ENCODE measurements at regions not wholly inside any gene's neighbourhood (a gene's known extent, or its start where the extent isn't known, plus 50 kb on each side); places are given as distances from the start of the nearest gene placed in this dataset.

GRCh38 chr4:7139167-7139982 lies 53.0 kb upstream of the SORCS2 start:
- Histone ChIP-seq H3K36me3 (ENCODE audit: insufficient read depth, low read length) (no peaks in the 10 kb centered on the region), H3K27ac (ENCODE audit: low read depth, low read length) (no peak overlapping the region), H3K79me2 (ENCODE audit: insufficient read depth, low read length) (no peaks in the 10 kb centered on the region), H3K9ac (ENCODE audit: low read length) (no peak overlapping the region), H2AFZ (ENCODE audit: low read depth, low read length) (no peak overlapping the region), H4K20me1 (ENCODE audit: insufficient read depth, low read length) (no peaks in the 10 kb centered on the region), H3K4me2 (ENCODE audit: low read length) (no peak overlapping the region), H3K9me3 (ENCODE audit: insufficient read depth, low read depth, low read length) (no peaks in the 10 kb centered on the region), H3K4me3 (ENCODE audit: insufficient read depth, low read depth, low read length) (no peak overlapping the region), H3K27me3 (ENCODE audit: insufficient read depth, low read length) (peaks cover 13% of the 10 kb centered on the region), H3K4me1 (ENCODE audit: insufficient read depth, low read length) (peaks cover 20% of the 10 kb centered on the region)
- Mint-ChIP-seq H3K27ac (ENCODE audit: unreplicated experiment) (no peak overlapping the region), H3K27me3 (ENCODE audit: low read depth, unreplicated experiment) (peaks cover 21% of the 10 kb centered on the region), H3K4me1 (ENCODE audit: low read depth, unreplicated experiment) (peaks cover 21% of the 10 kb centered on the region), H3K9me3 (ENCODE audit: unreplicated experiment) (no peaks in the 10 kb centered on the region), H3K4me3 (ENCODE audit: unreplicated experiment) (no peak overlapping the region), H3K36me3 (ENCODE audit: low read depth, unreplicated experiment) (no peaks in the 10 kb centered on the region)
- TF ChIP-seq CTCF (IDR thresholded peaks at IDR 0.05; ENCODE audit: insufficient read depth, low read depth, low read length), result no peak
- no peak for TF ChIP-seq EZH2 (IDR thresholded peaks at IDR 0.05; ENCODE audit: insufficient read depth, low read length)
- no peak for DNase-seq (ENCODE audit: low read depth)
- FAIRE-seq, result no peak

GRCh38 chr4:7138223-7139166 lies 53.8 kb upstream of the SORCS2 start:
- no peak for FAIRE-seq
- TF ChIP-seq CTCF (IDR thresholded peaks at IDR 0.05; ENCODE audit: insufficient read depth, low read depth, low read length), result no peak
- TF ChIP-seq EZH2 (IDR thresholded peaks at IDR 0.05; ENCODE audit: insufficient read depth, low read length), result no peak

More at GRCh38 chr4:7138223-7139166, 53.8 kb upstream of the SORCS2 start:
- no peak overlapping the region for H3K27ac Mint-ChIP-seq (ENCODE audit: unreplicated experiment)
- H3K4me3 ChIP-seq (ENCODE audit: insufficient read depth, low read depth, low read length), result no peak overlapping the region
- peaks cover 2% of the 10 kb centered on the region for H3K9me3 Mint-ChIP-seq (ENCODE audit: unreplicated experiment)
- H3K27me3 ChIP-seq (ENCODE audit: insufficient read depth, low read length), result peaks cover 13% of the 10 kb centered on the region
- H3K9me3 ChIP-seq (ENCODE audit: insufficient read depth, low read depth, low read length), result no peaks in the 10 kb centered on the region
- H2AFZ ChIP-seq (ENCODE audit: low read depth, low read length), result no peak overlapping the region
- H3K36me3 Mint-ChIP-seq (ENCODE audit: low read depth, unreplicated experiment), result no peaks in the 10 kb centered on the region
- no peak for DNase-seq (ENCODE audit: low read depth)
- H3K4me3 Mint-ChIP-seq (ENCODE audit: unreplicated experiment), result no peak overlapping the region
- H3K27ac ChIP-seq (ENCODE audit: low read depth, low read length), result no peak overlapping the region
- H3K36me3 ChIP-seq (ENCODE audit: insufficient read depth, low read length), result no peaks in the 10 kb centered on the region
- peaks cover 21% of the 10 kb centered on the region for H3K4me1 Mint-ChIP-seq (ENCODE audit: low read depth, unreplicated experiment)
- no peaks in the 10 kb centered on the region for H3K79me2 ChIP-seq (ENCODE audit: insufficient read depth, low read length)
- no peak overlapping the region for H3K4me2 ChIP-seq (ENCODE audit: low read length)
- peaks cover 21% of the 10 kb centered on the region for H3K27me3 Mint-ChIP-seq (ENCODE audit: low read depth, unreplicated experiment)
- no peaks in the 10 kb centered on the region for H4K20me1 ChIP-seq (ENCODE audit: insufficient read depth, low read length)
- no peak overlapping the region for H3K9ac ChIP-seq (ENCODE audit: low read length)
- peaks cover 20% of the 10 kb centered on the region for H3K4me1 ChIP-seq (ENCODE audit: insufficient read depth, low read length)

Data from astrocyte (in vitro differentiated cells and primary cell).